Liver (tissue), 8 donors: ENCODE measurements at regions not wholly inside any gene's neighbourhood (a gene's known extent, or its start where the extent isn't known, plus 50 kb on each side); places are given as distances from the start of the nearest gene placed in this dataset.

Experiments used
- DNase-seq: peaks from one replicate; pipeline ENCODE4 v3.0.0-alpha.2; 2017; ENCODE audit warnings: low spot score
- H3K27ac ChIP-seq, 2 donors: one replicate each; pipeline ENCODE4 v1.7.0; 2013; ENCODE audit warnings: inconsistent platforms in 2 of 2, low read length in 2 of 2, control low read depth in 1 of 2, low read depth in 1 of 2, mild to moderate bottlenecking in 1 of 2
- H3K27me3 ChIP-seq, 4 donors: one replicate each; pipeline versions ENCODE4 v1.6.1 to v1.7.0; 2013; ENCODE audit warnings: low read length in 3 of 4, inconsistent platforms in 1 of 4, mild to moderate bottlenecking in 1 of 4, moderate library complexity in 1 of 4; ENCODE audit not compliant: control insufficient read depth in 4 of 4, insufficient read depth in 4 of 4
- H3K36me3 ChIP-seq, 4 donors: one replicate each; pipeline versions ENCODE4 v1.6.1 to v1.7.0; 2013; ENCODE audit warnings: low read length in 3 of 4, mild to moderate bottlenecking in 3 of 4, low read depth in 1 of 4, moderate library complexity in 1 of 4; ENCODE audit not compliant: control insufficient read depth in 4 of 4, insufficient read depth in 3 of 4
- H3K4me1 ChIP-seq, 4 donors: one replicate each; pipeline versions ENCODE4 v1.6.1 to v1.7.0; 2013; ENCODE audit warnings: low read length in 3 of 4, mild to moderate bottlenecking in 3 of 4, moderate library complexity in 1 of 4; ENCODE audit not compliant: control insufficient read depth in 4 of 4, insufficient read depth in 4 of 4
- H3K4me3 ChIP-seq, 3 donors: one replicate each; pipeline versions ENCODE4 v1.6.1 to v1.7.0; 2013; ENCODE audit warnings: low read length in 3 of 3, control low read depth in 1 of 3, low read depth in 1 of 3, mild to moderate bottlenecking in 1 of 3
- H3K9ac ChIP-seq, 2 donors: one replicate each; pipeline ENCODE4 v1.7.0; 2013; ENCODE audit warnings: low read length in 2 of 2, mild to moderate bottlenecking in 2 of 2, moderate library complexity in 2 of 2, control low read depth in 1 of 2, low read depth in 1 of 2
- H3K9me3 ChIP-seq, 4 donors: one replicate each; pipeline versions ENCODE4 v1.6.1 to v1.7.0; 2013; ENCODE audit warnings: low read length in 3 of 4; ENCODE audit not compliant: control insufficient read depth in 4 of 4
- ATF3 ChIP-seq: IDR thresholded peaks from 2 replicates; pipeline ENCODE4 v1.6.1; 2016; ENCODE audit warnings: antibody characterized with exemption
- CTCF ChIP-seq: fragments of 150-350 bp; IDR thresholded peaks from 2 replicates; pipeline ENCODE4 v1.5.1; 2017; ENCODE audit warnings: improper control_type of control experiment, low read depth, low read length; ENCODE audit not compliant: missing input control
- FOXA1 ChIP-seq: IDR thresholded peaks from 2 replicates; pipeline ENCODE4 v1.6.1; 2016; ENCODE audit warnings: antibody characterized with exemption
- FOXA2 ChIP-seq: IDR thresholded peaks from 2 replicates; pipeline ENCODE4 v1.6.1; 2016; ENCODE audit warnings: antibody characterized with exemption
- HNF4A ChIP-seq, 2 donors: conservative IDR thresholded peaks; 2 replicates each; pipeline ENCODE4 v1.6.1; 2016; ENCODE audit warnings: antibody characterized with exemption in 2 of 2, mild to moderate bottlenecking in 2 of 2
- HNF4G ChIP-seq: IDR thresholded peaks from 2 replicates; pipeline ENCODE4 v1.6.1; 2016; ENCODE audit warnings: antibody characterized with exemption
- JUND ChIP-seq, 2 donors: IDR thresholded peaks; 2 replicates each; pipeline ENCODE4 v1.6.1; 2016; ENCODE audit warnings: antibody characterized with exemption in 2 of 2
- MAX ChIP-seq: IDR thresholded peaks from 2 replicates; pipeline ENCODE4 v1.6.1; 2016; ENCODE audit warnings: antibody characterized with exemption
- RAD21 ChIP-seq, 2 donors: IDR thresholded peaks; 2 replicates each; pipeline ENCODE4 v1.6.1; 2016; ENCODE audit warnings: antibody characterized with exemption in 2 of 2, mild to moderate bottlenecking in 2 of 2
- REST ChIP-seq: IDR thresholded peaks from 2 replicates; pipeline ENCODE4 v1.6.1; 2016; ENCODE audit warnings: antibody characterized with exemption, mild to moderate bottlenecking
- RXRA ChIP-seq, 2 donors: IDR thresholded peaks; 2 replicates each; pipeline ENCODE4 v1.6.1; 2017 to 2018; ENCODE audit warnings: antibody characterized with exemption in 2 of 2, mild to moderate bottlenecking in 1 of 2
- SP1 ChIP-seq: IDR thresholded peaks from 2 replicates; pipeline ENCODE4 v1.6.1; 2018; ENCODE audit warnings: antibody characterized with exemption, mild to moderate bottlenecking
- TAF1 ChIP-seq: conservative IDR thresholded peaks from 2 replicates; pipeline ENCODE4 v1.6.1; 2016; ENCODE audit warnings: antibody characterized with exemption, mild to moderate bottlenecking
- YY1 ChIP-seq: IDR thresholded peaks from 2 replicates; pipeline ENCODE4 v1.6.1; 2016; ENCODE audit warnings: antibody characterized with exemption, mild to moderate bottlenecking
- ZBTB33 ChIP-seq: IDR thresholded peaks from 2 replicates; pipeline ENCODE4 v1.6.1; 2016; ENCODE audit warnings: antibody characterized with exemption
- WGBS: extraction: QIAGEN DNeasy Blood & Tissue Kit; methylation state at CpG from one replicate; pipeline ENCODE4 v1.1.7; 2013; 5-methylcytosine and 5-hydroxymethylcytosine counted together
- donor health status: healthy.
- donor health status: healthy.
- donor health status: healthy.
- donor health status: healthy.
- donor health status: healthy.

- H3K9me3 ChIP-seq, result no peaks in the 10 kb centered on the region
- H3K9ac ChIP-seq, result no peak overlapping the region
- TF ChIP-seq HNF4G, result no peak
- TF ChIP-seq SP1, result no peak
- no peak for TF ChIP-seq FOXA2
- no peak for TF ChIP-seq ZBTB33
- no peak for TF ChIP-seq RXRA (IDR thresholded peaks at IDR 0.05)
- no peak for TF ChIP-seq MAX
- no peak for TF ChIP-seq HNF4A (conservative IDR thresholded peaks at IDR 0.05)
- TF ChIP-seq REST, result no peak
- no peak for TF ChIP-seq ATF3
- no peak for TF ChIP-seq YY1
- TF ChIP-seq TAF1, result no peak
- no peak for TF ChIP-seq CTCF
- H3K4me1 ChIP-seq, result peaks cover 0 to 15% (median 1%) of the 10 kb centered on the region in 4 donors
- H3K27me3 ChIP-seq, result peaks cover 0 to 11% (median 2%) of the 10 kb centered on the region in 4 donors
- no peaks in the 10 kb centered on the region for H3K36me3 ChIP-seq
- no peak overlapping the region for H3K27ac ChIP-seq
- WGBS, result 61% methylated on average over 4 of the region's 4 CpGs
- no peak for DNase-seq
- H3K4me3 ChIP-seq, result no peak overlapping the region
These were observed 125.0 kb upstream of the LPCAT1 start for GRCh38 chr5:1648806-1649205.

GRCh38 chr5:1647580-1647979 is 123.8 kb upstream of the LPCAT1 start:
- H3K9ac ChIP-seq, result no peak overlapping the region
- DNase-seq, result no peak
- peaks cover 0 to 7% (median 3%) of the 10 kb centered on the region in 4 donors for H3K27me3 ChIP-seq
- H3K4me1 ChIP-seq, result peaks cover 0 to 8% (median 1%) of the 10 kb centered on the region in 4 donors
- no peaks in the 10 kb centered on the region for H3K36me3 ChIP-seq
- no peak overlapping the region for H3K4me3 ChIP-seq
- no peaks in the 10 kb centered on the region for H3K9me3 ChIP-seq
- TF ChIP-seq HNF4G, result no peak
- no peak for TF ChIP-seq RAD21 (IDR thresholded peaks at IDR 0.05)
- TF ChIP-seq ZBTB33, result no peak
- TF ChIP-seq JUND (IDR thresholded peaks at IDR 0.05), result no peak
- no peak for TF ChIP-seq RXRA (IDR thresholded peaks at IDR 0.05)
- TF ChIP-seq MAX, result no peak
- no peak for TF ChIP-seq FOXA1
- no peak for TF ChIP-seq YY1
- H3K27ac ChIP-seq, result no peak overlapping the region
- 73% methylated on average over 9 of the region's 9 CpGs for WGBS
